Right lobe of liver (tissue), 4 donors: ENCODE measurements at regions not wholly inside any gene's neighbourhood (a gene's known extent, or its start where the extent isn't known, plus 50 kb on each side); places are given as distances from the start of the nearest gene placed in this dataset.

ENCODE experiments used
- POLR2A ChIP-seq: fragments of 450-650 bp; IDR thresholded peaks from one replicate; pipeline ENCODE4 v1.6.1; 2017; ENCODE audit warnings: antibody characterized with exemption, mild to moderate bottlenecking
- TF ChIP-seq, protein P1 (sequence below), 4 donors: fragments of 200-600 bp in 3 of 4; fragments of 450-650 bp in 1 of 4; IDR thresholded peaks; one replicate each; pipeline versions ENCODE4 v1.5.1 to v1.8.0; 2016 to 2022; ENCODE audit warnings: antibody characterized with exemption in 4 of 4, mild to moderate bottlenecking in 2 of 4
- donor health status: DM: no; HTN: no; CAD: no.
- donor health status: DM: no; HTN: no; CAD: no.
- donor health status: DM: no; HTN: yes; CAD: no.

DNA sequence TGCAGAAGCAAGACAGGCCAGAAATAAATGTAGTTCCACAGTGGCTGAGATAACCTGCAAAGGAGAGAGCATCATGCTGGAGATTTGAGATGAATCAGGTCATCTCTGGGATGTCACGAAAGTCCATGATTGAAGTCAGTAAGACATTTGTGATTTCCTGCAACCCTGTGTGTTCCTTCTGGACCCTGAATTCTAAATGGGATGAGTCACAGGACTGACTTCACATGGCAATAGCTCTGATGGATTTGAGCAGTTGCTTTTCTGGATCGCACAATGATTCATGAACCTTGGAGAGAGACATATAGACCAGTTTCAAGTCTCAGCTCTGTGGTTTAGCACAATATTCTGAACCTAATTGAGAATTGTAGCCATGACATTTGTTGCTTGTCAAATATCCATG lies 102.9 kb downstream of the TSN start:
- TF ChIP-seq, protein P1, sequence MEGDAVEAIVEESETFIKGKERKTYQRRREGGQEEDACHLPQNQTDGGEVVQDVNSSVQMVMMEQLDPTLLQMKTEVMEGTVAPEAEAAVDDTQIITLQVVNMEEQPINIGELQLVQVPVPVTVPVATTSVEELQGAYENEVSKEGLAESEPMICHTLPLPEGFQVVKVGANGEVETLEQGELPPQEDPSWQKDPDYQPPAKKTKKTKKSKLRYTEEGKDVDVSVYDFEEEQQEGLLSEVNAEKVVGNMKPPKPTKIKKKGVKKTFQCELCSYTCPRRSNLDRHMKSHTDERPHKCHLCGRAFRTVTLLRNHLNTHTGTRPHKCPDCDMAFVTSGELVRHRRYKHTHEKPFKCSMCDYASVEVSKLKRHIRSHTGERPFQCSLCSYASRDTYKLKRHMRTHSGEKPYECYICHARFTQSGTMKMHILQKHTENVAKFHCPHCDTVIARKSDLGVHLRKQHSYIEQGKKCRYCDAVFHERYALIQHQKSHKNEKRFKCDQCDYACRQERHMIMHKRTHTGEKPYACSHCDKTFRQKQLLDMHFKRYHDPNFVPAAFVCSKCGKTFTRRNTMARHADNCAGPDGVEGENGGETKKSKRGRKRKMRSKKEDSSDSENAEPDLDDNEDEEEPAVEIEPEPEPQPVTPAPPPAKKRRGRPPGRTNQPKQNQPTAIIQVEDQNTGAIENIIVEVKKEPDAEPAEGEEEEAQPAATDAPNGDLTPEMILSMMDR (IDR thresholded peaks at IDR 0.05), result no peak
- no peak for TF ChIP-seq POLR2A
